GM12864 (cell line): ENCODE measurements at regions not wholly inside any gene's neighbourhood (a gene's known extent, or its start where the extent isn't known, plus 50 kb on each side); places are given as distances from the start of the nearest gene placed in this dataset.

ENCODE experiments used
- DNase-seq: peaks from one replicate; pipeline ENCODE4 v3.0.0-alpha.2; 2011; ENCODE audit warnings: low read depth
- H3K4me3 ChIP-seq: 2 replicates; pipeline ENCODE4 v1.5.1; 2011; ENCODE audit warnings: mild to moderate bottlenecking, low read depth, low read length, control low read depth
- CTCF ChIP-seq: IDR thresholded peaks from 2 replicates; pipeline ENCODE4 v1.5.1; 2011; ENCODE audit warnings: low read depth, mild to moderate bottlenecking, moderate library complexity, low read length, control low read depth, inconsistent platforms; ENCODE audit errors: missing control alignments

GRCh38 chr10:123327450-123327849 is 173.2 kb downstream of the BUB3 start:
- no peak for TF ChIP-seq CTCF
- H3K4me3 ChIP-seq: no peak overlapping the region
- DNase-seq: peak; percentile 64

DNA sequence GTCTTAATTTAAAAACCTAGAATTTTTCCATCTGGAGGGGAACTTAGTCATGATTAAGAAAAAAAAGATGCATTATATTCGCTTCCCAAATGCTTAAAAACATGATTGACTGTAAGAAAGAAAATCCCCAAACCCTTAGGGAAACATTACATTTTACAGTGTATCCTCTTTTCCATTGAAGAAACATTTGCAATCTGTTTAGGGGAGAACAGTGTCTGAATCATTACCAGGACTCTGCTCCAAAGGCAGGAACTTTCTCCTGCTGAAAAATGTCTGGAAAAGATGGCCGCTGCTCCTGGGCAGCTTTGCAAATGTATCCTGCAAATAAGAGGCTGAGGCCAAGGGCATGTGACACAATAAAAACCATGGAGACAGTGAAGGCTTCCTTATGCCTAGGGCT is 173.7 kb downstream of the BUB3 start:
- DNase-seq: no peak
- TF ChIP-seq CTCF: no peak
- no peak overlapping the region for H3K4me3 ChIP-seq

- no peak for TF ChIP-seq CTCF
- no peak overlapping the region for H3K4me3 ChIP-seq
- DNase-seq: no peak
These were observed 177.2 kb downstream of the BUB3 start for GRCh38 chr10:123331438-123331837.

DNA sequence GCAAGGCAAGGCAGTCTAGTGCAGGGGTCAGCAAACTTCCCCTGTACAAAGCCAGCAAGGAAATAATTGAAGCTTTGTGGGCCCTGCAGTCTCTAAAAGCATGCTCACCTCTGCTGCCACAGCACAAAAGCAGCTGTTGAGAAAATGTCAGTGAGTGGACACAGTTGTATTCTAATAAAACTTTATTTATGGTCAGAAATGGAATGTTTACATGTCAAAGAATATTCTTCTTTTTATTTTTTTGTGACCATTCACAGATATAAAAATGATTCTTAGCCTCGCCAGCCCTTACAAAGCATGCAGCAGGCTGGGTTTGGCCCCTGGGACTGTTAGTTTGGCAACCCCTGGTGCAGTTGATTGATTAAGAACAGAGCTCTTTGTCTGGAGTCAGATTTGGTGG is 192.4 kb downstream of the BUB3 start:
- DNase-seq: no peak
- TF ChIP-seq CTCF: no peak
- no peak overlapping the region for H3K4me3 ChIP-seq

GRCh38 chr10:123348691-123349572 is 194.7 kb downstream of the BUB3 start:
- TF ChIP-seq CTCF: no peak
- no peak for DNase-seq

DNA sequence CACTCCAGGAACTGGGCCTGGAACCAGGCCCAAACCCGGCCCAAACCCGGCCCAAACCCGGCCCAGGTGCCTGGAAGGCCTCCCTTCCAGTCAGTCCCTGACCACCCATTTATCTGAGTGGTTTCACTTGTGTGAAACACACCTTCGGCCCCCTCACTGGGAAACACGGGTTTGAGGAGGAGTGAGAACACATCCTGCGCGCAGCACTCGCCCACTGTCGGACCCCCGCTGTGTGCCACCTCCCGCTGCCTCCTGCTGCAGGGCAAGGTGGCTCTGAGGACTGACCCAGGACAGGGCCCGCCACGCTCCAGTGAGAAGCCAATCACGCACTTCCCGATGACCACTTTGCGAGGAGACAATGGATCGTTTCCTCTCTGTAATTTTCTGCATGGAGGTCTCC is 197.5 kb downstream of the BUB3 start:
- no peak for TF ChIP-seq CTCF
- H3K4me3 ChIP-seq: no peak overlapping the region
- no peak for DNase-seq

More at GRCh38 chr10:123348691-123349572, 194.7 kb downstream of the BUB3 start:
- H3K4me3 ChIP-seq: no peak overlapping the region

- no peak overlapping the region for H3K4me3 ChIP-seq
- no peak for DNase-seq
- no peak for TF ChIP-seq CTCF
These were observed 200.3 kb downstream of the BUB3 start for GRCh38 chr10:123354521-123354920.
